HG02981 (cell line): ENCODE measurements at regions not wholly inside any gene's neighbourhood (a gene's known extent, or its start where the extent isn't known, plus 50 kb on each side); places are given as distances from the start of the nearest gene placed in this dataset.

Experiments used
- ATAC-seq: cut with Tn5 transposase; IDR thresholded peaks from one replicate; pipeline ENCODE4 v1.9.1; 2021; ENCODE audit warnings: mild to moderate bottlenecking, moderate library complexity; ENCODE audit not compliant: unreplicated experiment

GRCh38 chr13:90395846-90396245 is 951.6 kb upstream of the MIR17HG start:
- ATAC-seq, result no peak

- no peak for ATAC-seq
Observed at GRCh38 chr13:90396266-90396665, 951.2 kb upstream of the MIR17HG start.

GRCh38 chr13:90397503-90397902 is 950.0 kb upstream of the MIR17HG start:
- no peak for ATAC-seq

- ATAC-seq, result no peak
Observed at GRCh38 chr13:90400372-90400771, 947.1 kb upstream of the MIR17HG start.

GRCh38 chr13:90401150-90401549 is 946.3 kb upstream of the MIR17HG start:
- ATAC-seq, result no peak

GRCh38 chr13:90402102-90402501 is 945.4 kb upstream of the MIR17HG start:
- ATAC-seq, result no peak

GRCh38 chr13:90402613-90403012 is 944.9 kb upstream of the MIR17HG start:
- ATAC-seq, result no peak

- no peak for ATAC-seq
Observed at GRCh38 chr13:90403330-90404082, 944.0 kb upstream of the MIR17HG start.

GRCh38 chr13:90405301-90405700 is 942.2 kb upstream of the MIR17HG start:
- ATAC-seq, result no peak

GRCh38 chr13:90412980-90413379 is 934.5 kb upstream of the MIR17HG start:
- no peak for ATAC-seq

GRCh38 chr13:90413548-90413947 is 933.9 kb upstream of the MIR17HG start:
- ATAC-seq, result no peak

- no peak for ATAC-seq
Observed at GRCh38 chr13:90414691-90415596, 932.5 kb upstream of the MIR17HG start.

GRCh38 chr13:90415902-90416301 is 931.6 kb upstream of the MIR17HG start:
- ATAC-seq, result no peak

GRCh38 chr13:90416519-90416918 is 931.0 kb upstream of the MIR17HG start:
- no peak for ATAC-seq

- ATAC-seq, result no peak
Observed at GRCh38 chr13:90416938-90417337, 930.5 kb upstream of the MIR17HG start.

GRCh38 chr13:90420683-90421082 is 926.8 kb upstream of the MIR17HG start:
- no peak for ATAC-seq

GRCh38 chr13:90427322-90428272 is 919.9 kb upstream of the MIR17HG start:
- ATAC-seq, result no peak

GRCh38 chr13:90428522-90429210 is 918.8 kb upstream of the MIR17HG start:
- ATAC-seq, result no peak

- no peak for ATAC-seq
Observed at GRCh38 chr13:90430127-90430526, 917.4 kb upstream of the MIR17HG start.

GRCh38 chr13:90436697-90437096 is 910.8 kb upstream of the MIR17HG start:
- ATAC-seq, result no peak
